HepG2 (cell line): ENCODE measurements at regions not wholly inside any gene's neighbourhood (a gene's known extent, or its start where the extent isn't known, plus 50 kb on each side); places are given as distances from the start of the nearest gene placed in this dataset.

Experiments
- CEBPB ChIP-seq: IDR thresholded peaks from 2 replicates; pipeline ENCODE4 v1.6.1; 2011; ENCODE audit warnings: low read depth, low read length, improper control_type of control experiment, borderline replicate concordance
- CSRNP2 ChIP-seq: sonication (generic); formaldehyde crosslinking; conservative IDR thresholded peaks from 2 replicates; pipeline ENCODE4 v1.8.0; 2022; ENCODE audit warnings: low read depth, missing genetic modification reagents
- MAFG ChIP-seq: sonication (generic); formaldehyde crosslinking; IDR thresholded peaks from 2 replicates; pipeline ENCODE4 v1.5.1; 2020; ENCODE audit warnings: mild to moderate bottlenecking, missing genetic modification reagents
- MLX ChIP-seq: IDR thresholded peaks from 2 replicates; pipeline ENCODE4 v1.6.1; 2016
- NR0B2 ChIP-seq: sonication (generic); formaldehyde crosslinking; IDR thresholded peaks from 2 replicates; pipeline ENCODE4 v1.4.0; 2020; ENCODE audit warnings: mild to moderate bottlenecking, missing genetic modification reagents
- SMYD3 ChIP-seq: sonication (generic); formaldehyde crosslinking; IDR thresholded peaks from 2 replicates; pipeline ENCODE4 v1.8.1; 2023; ENCODE audit warnings: mild to moderate bottlenecking, missing genetic modification reagents
- STAT5B ChIP-seq: sonication (generic); formaldehyde crosslinking; IDR thresholded peaks from 2 replicates; pipeline ENCODE4 v1.4.0; 2020; ENCODE audit warnings: missing genetic modification reagents
- ZNF10 ChIP-seq: sonication (generic); formaldehyde crosslinking; IDR thresholded peaks from 2 replicates; pipeline ENCODE4 v1.4.0; 2020; ENCODE audit warnings: mild to moderate bottlenecking, low read depth, missing genetic modification reagents, borderline replicate concordance
- ZNF142 ChIP-seq: sonication (generic); formaldehyde crosslinking; IDR thresholded peaks from 2 replicates; pipeline ENCODE4 v1.4.0; 2020; ENCODE audit warnings: missing genetic modification reagents
- ZNF207 ChIP-seq: fragments of 450-650 bp; IDR thresholded peaks from 2 replicates; pipeline ENCODE4 v1.6.1; 2016; ENCODE audit warnings: antibody characterized with exemption, borderline replicate concordance
- ZNF264 ChIP-seq: sonication (generic); formaldehyde crosslinking; IDR thresholded peaks from 2 replicates; pipeline ENCODE4 v1.4.0; 2020; ENCODE audit warnings: missing genetic modification reagents
- ZNF281 ChIP-seq: sonication (generic); formaldehyde crosslinking; IDR thresholded peaks from 2 replicates; pipeline ENCODE4 v1.4.0; 2020; ENCODE audit warnings: missing genetic modification reagents, borderline replicate concordance
- ZNF3 ChIP-seq: IDR thresholded peaks from 2 replicates; pipeline ENCODE4 v1.7.0; 2017; ENCODE audit warnings: inconsistent platforms
- ZNF33B ChIP-seq: sonication (generic); formaldehyde crosslinking; IDR thresholded peaks from 2 replicates; pipeline ENCODE4 v1.5.1; 2020; ENCODE audit warnings: mild to moderate bottlenecking, missing genetic modification reagents
- ZNF383 ChIP-seq: sonication (generic); formaldehyde crosslinking; IDR thresholded peaks from 2 replicates; pipeline ENCODE4 v1.4.0; 2020; ENCODE audit warnings: missing genetic modification reagents, mild to moderate bottlenecking, borderline replicate concordance
- ZNF430 ChIP-seq: sonication (generic); formaldehyde crosslinking; IDR thresholded peaks from 2 replicates; pipeline ENCODE4 v1.9.0; 2021; ENCODE audit warnings: mild to moderate bottlenecking, missing genetic modification reagents
- ZNF768 ChIP-seq: sonication (generic); formaldehyde crosslinking; IDR thresholded peaks from 2 replicates; pipeline ENCODE4 v1.4.0; 2020; ENCODE audit warnings: missing genetic modification reagents
- ZNF841 ChIP-seq: sonication (generic); formaldehyde crosslinking; IDR thresholded peaks from 2 replicates; pipeline ENCODE4 v1.8.1; 2023; ENCODE audit warnings: missing genetic modification reagents, borderline replicate concordance

- peak; percentile 48; the same call in 1 of the 2 replicates for TF ChIP-seq MLX
- TF ChIP-seq CEBPB = no peak
- no peak for TF ChIP-seq ZNF383
- TF ChIP-seq ZNF768 = peak; percentile 83; the same call in 1 of the 2 replicates
- TF ChIP-seq ZNF142 (CRISPR knock-in tag) = peak; percentile 90
- TF ChIP-seq ZNF207 = no peak
- TF ChIP-seq CSRNP2 = peak; percentile 88
- TF ChIP-seq MAFG = no peak
- TF ChIP-seq ZNF281 (CRISPR knock-in tag) = peak; percentile 75; the same call in 1 of the 2 replicates
- TF ChIP-seq SMYD3 (CRISPR knock-in tag) = no peak; the same call in 1 of the 2 replicates
- peak; percentile 96 for TF ChIP-seq NR0B2 (CRISPR knock-in tag)
- TF ChIP-seq ZNF33B (CRISPR knock-in tag) = peak; percentile 96; the same call in 1 of the 2 replicates
- peak; percentile 96 for TF ChIP-seq ZNF264
- TF ChIP-seq ZNF10 (CRISPR knock-in tag) = 0 out of 2 replicates have a peak, but pooled peaks have one; percentile 23
- no peak for TF ChIP-seq ZNF3
- 0 out of 2 replicates have a peak, but pooled peaks have one; percentile 77 for TF ChIP-seq STAT5B (CRISPR knock-in tag)
- no peak; the same call in none of the 2 replicates for TF ChIP-seq ZNF841 (CRISPR knock-in tag)
- TF ChIP-seq ZNF430 = peak; percentile 69
Observed at GRCh38 chr3:194070634-194071409, 65.1 kb upstream of the HES1 start (continued).
